ENCODE measurements at regions not wholly inside any gene's neighbourhood (a gene's known extent, or its start where the extent isn't known, plus 50 kb on each side); places are given as distances from the start of the nearest gene placed in this dataset.

GRCh38 chr15:39302936-39303335, 277.9 kb upstream of the THBS1 start:
- DNase-seq (ENCODE audit: low read depth in 2 of 2), result no peak

- no peak for DNase-seq (ENCODE audit: low read depth in 2 of 2)
Observed at GRCh38 chr15:39304201-39304841, 276.6 kb upstream of the THBS1 start.

- DNase-seq (ENCODE audit: low read depth in 2 of 2), result no peak
Observed at GRCh38 chr15:39304931-39305728, 275.7 kb upstream of the THBS1 start.

GRCh38 chr15:39310633-39311032, 270.2 kb upstream of the THBS1 start:
- DNase-seq (ENCODE audit: low read depth in 2 of 2), result no peak

GRCh38 chr15:39312984-39313383, 267.9 kb upstream of the THBS1 start:
- DNase-seq (ENCODE audit: low read depth in 2 of 2), result no peak

GRCh38 chr15:39313467-39313866, 267.4 kb upstream of the THBS1 start:
- no peak for DNase-seq (ENCODE audit: low read depth in 2 of 2)

GRCh38 chr15:39313881-39314280, 267.0 kb upstream of the THBS1 start:
- no peak for DNase-seq (ENCODE audit: low read depth in 2 of 2)

GRCh38 chr15:39315206-39315850, 265.6 kb upstream of the THBS1 start:
- DNase-seq (ENCODE audit: low read depth in 2 of 2), result no peak

GRCh38 chr15:39317225-39317624, 263.7 kb upstream of the THBS1 start:
- no peak for DNase-seq (ENCODE audit: low read depth in 2 of 2)

GRCh38 chr15:39318231-39318630, 262.6 kb upstream of the THBS1 start:
- DNase-seq (ENCODE audit: low read depth in 2 of 2), result no peak

GRCh38 chr15:39320355-39320754, 260.5 kb upstream of the THBS1 start:
- DNase-seq (ENCODE audit: low read depth in 2 of 2), result no peak

- no peak for DNase-seq (ENCODE audit: low read depth in 2 of 2)
Observed at GRCh38 chr15:39320886-39321285, 260.0 kb upstream of the THBS1 start.

- DNase-seq (ENCODE audit: low read depth in 2 of 2), result no peak
Observed at GRCh38 chr15:39321977-39322376, 258.9 kb upstream of the THBS1 start.

GRCh38 chr15:39323157-39323556, 257.7 kb upstream of the THBS1 start:
- DNase-seq (ENCODE audit: low read depth in 2 of 2), result no peak

GRCh38 chr15:39323706-39324105, 257.2 kb upstream of the THBS1 start:
- DNase-seq (ENCODE audit: low read depth in 2 of 2), result no peak

- no peak for DNase-seq (ENCODE audit: low read depth in 2 of 2)
Observed at GRCh38 chr15:39326306-39326975, 254.4 kb upstream of the THBS1 start.

GRCh38 chr15:39327005-39327730, 253.7 kb upstream of the THBS1 start:
- DNase-seq (ENCODE audit: low read depth in 2 of 2), result no peak

- no peak for DNase-seq (ENCODE audit: low read depth in 2 of 2)
Observed at GRCh38 chr15:39330061-39330460, 250.8 kb upstream of the THBS1 start.

GRCh38 chr15:39331584-39331983, 249.3 kb upstream of the THBS1 start:
- DNase-seq (ENCODE audit: low read depth in 2 of 2), result no peak

GRCh38 chr15:39332846-39333245, 248.0 kb upstream of the THBS1 start:
- DNase-seq (ENCODE audit: low read depth in 2 of 2), result no peak

GRCh38 chr15:39333393-39333792, 247.5 kb upstream of the THBS1 start:
- no peak for DNase-seq (ENCODE audit: low read depth in 2 of 2)

- no peak for DNase-seq (ENCODE audit: low read depth in 2 of 2)
Observed at GRCh38 chr15:39333896-39334295, 247.0 kb upstream of the THBS1 start.
